ENCODE measurements at regions not wholly inside any gene's neighbourhood (a gene's known extent, or its start where the extent isn't known, plus 50 kb on each side); places are given as distances from the start of the nearest gene placed in this dataset.
"Not testable (repeated sequence)": the region's sequence is repeated elsewhere in the genome, so short reads cannot be mapped to it uniquely, and the experiment has no call there.

DNA sequence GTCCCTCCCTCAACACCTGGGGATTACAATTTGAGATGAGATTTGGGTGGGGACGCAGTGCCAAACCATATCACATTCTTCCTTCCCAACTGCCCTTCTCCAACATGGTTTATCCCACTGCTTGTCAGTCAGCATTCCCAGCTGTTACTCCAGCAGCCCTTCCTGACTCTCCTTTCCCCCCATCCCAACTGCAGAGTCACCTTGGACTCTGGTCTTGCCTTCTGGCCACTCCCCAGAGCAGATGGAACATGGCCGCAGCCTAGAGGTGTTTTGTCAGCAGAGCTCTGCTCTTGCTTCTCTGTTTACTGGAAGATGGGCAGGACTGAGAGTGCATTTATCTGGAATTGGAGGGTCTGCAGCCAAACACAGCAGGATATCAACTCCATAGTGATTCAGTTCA is 51.2 kb upstream of the MEX3C start:
- DNase-seq = no peak

GRCh38 chr18:51250006-51250405 is 52.5 kb upstream of the MEX3C start:
- no peak for DNase-seq

DNA sequence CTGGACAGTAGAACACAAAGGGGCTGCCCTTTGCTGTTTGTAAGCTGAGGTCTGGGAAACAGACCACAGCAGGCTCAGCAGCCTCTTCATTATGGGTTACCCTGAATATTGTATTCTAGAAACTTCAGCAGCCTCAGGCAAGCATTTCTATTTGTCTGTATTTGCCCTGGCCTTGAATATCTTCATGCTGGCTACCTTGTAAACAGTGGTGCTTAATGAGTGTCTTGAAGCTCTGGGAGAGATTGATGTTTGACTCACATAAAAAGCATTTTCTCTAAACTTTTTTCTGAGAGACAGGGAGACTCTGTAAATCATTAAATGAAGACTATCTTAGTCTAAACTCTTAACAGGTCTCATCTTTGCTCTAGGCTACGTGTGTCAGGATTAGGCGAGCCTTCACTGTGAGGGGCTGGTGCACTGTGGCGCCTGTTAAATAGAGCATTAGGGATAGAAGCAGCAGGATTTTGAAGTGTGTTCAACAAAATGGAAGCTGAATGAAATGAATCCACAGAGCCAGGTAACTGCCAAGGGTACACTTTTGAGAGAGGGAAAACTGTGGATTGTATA is 53.1 kb upstream of the MEX3C start:
- DNase-seq = no peak

DNA sequence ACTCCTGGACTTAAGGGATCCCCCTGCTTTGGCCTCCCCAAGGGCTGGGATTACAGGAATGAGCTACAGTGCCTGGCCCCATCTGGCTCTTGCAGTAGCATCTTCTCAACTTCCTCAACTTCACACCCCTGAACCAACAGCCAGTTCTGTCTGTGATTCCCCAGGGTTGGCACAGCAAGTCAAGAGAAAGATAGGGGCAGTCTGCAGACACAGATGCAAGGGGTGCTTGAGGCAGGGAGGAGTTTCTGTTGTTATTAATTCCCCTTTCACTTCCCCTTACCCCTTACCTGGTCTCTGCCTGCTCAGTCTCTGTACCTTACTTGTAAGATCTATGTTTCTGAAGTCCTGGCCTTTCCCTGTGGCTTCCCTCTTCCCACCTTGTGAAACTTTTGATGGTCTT is 54.1 kb upstream of the MEX3C start:
- no peak for DNase-seq

DNA sequence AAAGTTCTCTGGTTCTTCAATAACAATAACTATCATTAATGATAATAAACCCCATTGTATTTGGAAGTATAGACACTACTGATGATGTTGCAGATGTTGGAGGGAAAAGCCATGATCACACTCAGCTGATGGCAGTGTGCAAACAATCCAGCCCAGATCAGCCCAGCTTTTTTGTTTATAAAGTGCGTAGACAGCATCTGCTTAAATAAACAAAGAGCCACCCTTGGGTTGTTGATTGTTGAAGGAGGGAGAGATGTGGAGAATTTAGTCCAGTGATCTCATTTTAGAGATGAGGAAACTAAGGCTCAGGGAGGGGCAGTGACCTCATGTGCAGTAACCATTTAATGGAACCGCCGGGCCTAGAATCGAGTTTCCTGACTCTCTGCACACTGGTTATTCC is 56.0 kb upstream of the MEX3C start:
- DNase-seq = no peak

DNA sequence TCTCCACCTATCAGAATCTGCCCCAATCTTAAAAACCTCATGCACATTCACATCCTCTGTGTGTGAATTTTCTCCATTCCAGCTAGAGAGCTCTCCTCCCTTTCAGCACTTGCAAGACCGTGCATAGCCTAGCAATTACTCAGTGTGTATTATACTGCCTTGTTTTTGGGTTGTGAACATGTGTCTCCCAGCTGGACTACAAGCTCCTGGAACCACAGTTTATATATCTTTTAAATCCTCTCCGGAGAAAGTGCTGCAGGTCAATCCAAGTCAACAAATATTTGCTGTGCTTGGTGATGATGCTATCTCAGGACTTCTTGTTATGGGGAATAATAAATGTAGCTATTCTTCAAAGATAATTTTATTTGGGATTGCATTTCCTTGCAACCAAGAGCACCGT is 58.2 kb upstream of the MEX3C start:
- DNase-seq = no peak

DNA sequence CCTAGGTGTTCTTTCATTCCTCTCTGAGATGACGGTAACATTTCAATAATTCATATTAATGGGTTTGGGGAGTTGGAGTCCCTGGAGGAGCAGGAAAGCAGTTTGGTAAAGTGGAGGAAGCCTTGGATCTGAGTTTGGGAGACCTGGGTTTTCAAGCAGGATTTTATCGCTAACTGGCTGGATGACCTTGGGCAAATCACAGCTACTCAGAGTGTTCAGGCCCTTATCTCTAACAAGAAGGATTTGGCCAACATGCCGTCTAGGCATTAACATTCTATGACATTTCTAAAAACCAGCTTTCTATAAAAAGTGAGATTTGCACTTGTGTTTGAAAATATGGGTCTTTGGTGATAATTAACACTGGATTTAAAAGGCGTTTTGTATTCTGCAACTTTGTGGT is 59.7 kb upstream of the MEX3C start:
- DNase-seq = no peak

DNA sequence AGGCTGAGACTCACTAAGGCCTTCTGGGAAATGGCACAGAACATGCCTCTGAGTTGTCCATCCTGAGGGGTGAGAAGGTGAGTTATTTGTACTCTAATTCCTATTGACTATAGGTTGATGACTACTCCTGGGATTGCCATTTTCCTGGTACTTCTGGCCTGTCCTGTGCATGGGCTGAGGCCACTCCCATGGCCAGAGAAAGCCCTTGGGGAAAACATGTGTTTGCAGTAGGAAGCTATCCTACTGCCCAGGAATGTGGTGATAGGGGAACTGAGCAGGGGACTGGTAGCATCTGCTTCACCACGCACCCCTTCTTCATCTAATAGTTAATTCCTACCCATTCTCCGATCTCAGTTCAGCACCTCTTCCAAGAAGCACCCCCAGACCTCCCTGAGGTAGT is 62.6 kb upstream of the MEX3C start:
- no peak for DNase-seq

DNA sequence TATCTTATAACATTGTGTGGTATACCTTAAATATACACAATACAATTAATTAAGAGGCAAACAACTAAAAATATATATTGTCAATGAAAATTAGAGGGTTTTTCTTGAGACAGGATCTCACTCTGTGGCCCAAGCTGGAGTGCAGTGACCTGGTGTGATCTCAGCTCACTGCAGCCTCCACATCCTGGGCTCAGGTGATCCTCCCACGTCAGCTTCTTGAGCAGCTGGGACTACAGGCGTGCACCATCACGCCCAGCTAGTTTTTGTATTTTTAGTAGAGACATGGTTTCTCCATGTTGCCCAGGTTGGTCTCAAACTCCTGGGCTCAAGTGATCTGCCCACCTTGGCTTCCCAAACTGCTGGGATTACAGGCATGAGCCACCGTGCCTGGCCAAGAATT is 68.6 kb upstream of the MEX3C start:
- DNase-seq = not testable (repeated sequence)

DNA sequence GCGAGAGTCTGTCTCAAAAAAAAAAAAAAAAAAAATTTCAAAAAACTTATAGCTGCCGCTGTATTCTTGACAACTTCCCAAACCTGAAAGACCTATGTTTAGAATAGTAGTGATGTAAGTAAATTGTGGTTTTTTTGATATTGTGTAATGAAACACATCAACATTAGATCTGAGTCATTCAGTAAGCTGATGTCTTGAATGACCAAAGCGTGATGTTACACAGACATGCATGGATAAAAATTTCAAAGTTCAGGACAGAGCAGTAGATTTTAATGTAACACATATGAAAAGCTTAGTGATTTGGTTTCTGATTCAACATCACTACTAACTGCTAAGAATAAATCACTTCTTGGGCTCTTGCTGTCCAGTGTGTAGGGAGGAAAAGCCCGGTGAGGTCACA is 69.3 kb upstream of the MEX3C start:
- no peak for DNase-seq

DNA sequence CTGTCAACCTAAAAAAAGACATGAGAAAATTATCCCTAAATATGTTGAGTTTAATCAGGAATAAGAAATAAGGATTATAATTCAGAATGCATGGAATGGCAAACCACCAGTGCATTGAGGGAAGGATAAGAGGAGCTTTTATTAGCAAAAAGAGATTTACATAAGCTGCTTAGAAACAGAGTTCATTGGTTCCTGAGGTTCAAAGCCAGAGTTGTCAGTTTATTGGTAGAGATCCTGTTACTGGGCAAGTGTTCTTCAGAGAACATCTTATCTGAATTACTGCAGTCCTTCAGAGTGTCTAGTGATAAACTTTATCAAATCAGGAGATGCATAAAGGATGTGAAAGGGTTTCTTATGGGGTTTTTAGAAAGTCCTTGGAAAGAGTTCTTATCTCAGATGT is 76.0 kb upstream of the MEX3C start:
- no peak for DNase-seq

DNA sequence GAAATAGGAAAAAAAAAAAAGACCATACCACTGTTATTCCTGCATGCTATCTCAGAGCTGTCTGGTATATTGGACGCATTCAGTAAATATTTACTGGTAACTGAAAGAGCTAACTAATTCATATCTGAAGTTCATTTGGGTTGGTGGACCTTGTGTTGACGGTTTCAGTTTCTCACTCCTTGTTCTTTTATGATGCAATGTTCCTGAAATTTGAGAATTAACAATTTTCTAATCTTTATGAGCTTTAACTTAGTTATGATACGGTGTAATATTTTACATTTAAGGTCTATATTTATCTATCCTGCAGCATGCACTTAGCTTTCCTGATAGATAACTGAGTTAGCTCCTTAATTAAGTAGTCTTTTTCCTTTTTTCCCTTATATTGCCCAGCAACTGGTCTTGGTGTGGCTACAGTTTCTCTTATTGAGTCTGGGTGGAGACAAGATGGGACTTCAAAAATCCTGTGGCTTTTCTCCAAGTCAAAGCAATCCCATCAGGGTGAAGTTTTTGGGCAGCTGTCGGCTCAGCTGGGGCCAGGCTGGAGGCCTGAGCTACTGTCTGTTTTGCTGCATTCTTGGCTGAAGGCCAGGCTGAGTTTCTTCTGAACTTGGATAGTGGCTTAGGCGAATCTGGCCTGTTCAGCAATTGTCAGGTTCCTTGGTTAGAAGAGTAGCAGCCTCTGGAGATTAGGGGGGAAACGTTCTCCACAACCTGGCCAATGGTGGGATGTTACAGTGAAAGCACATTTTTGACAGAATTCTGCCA is 78.4 kb upstream of the MEX3C start:
- DNase-seq = no peak

DNA sequence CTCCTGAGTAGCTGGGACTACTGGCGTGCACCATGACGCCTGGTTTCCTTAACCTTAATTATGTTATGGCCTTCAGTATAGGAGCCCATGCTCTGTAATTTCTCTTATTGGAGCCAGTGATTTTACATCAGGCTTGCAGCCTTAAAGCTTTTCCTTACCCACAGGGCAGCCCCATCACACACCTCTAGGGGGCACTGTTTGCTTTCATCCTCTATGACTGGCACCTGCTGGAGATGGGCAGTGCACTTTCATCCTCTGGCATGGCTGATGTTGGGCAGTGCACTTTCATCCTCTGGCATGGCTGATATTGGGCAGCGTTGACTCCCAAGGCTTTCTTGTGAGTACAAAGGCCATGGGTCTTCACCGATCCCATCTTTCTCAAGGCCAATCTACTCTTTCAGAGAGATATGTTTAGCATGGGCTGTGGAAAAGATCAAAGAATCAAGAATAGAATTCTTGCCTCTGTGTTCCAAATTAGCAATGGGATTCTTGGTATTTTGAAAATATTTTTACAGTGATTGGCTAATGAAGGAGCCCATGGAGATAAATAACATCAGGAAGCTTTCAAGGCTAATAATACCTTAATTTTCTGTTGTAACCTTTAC is 80.7 kb upstream of the MEX3C start:
- DNase-seq = peak; percentile 45

DNA sequence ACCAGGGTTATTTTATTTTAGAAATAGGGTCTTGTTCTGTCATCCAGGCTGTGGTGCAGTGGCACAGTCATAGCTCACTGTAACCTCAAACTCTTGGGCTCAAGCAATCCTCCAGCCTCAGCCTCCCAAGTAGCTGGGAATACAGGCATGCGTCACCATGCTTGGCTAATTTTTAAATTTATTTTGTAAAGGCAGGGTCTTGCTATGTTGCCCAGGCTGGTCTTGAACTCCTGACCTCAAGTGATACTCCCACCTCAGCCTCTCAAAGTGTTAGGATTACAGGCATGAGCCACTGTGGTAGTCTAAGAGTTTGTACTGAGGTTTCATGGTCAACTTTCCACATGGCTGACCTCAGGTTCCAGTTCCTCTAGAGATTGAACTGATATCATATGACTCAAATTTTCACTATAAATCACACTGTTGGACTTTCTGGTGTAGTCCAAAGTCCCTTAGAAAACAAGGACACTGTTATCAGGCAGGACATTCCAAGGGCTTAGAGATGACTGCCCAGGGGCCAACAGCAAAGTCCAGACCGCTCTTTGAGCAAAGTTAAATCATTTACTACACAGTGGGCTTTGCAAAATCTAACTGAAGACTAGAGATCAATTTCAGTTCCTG is 82.0 kb upstream of the MEX3C start:
- DNase-seq = no peak

GRCh38 chr18:51287818-51288508 is 90.5 kb upstream of the MEX3C start:
- DNase-seq = no peak

DNA sequence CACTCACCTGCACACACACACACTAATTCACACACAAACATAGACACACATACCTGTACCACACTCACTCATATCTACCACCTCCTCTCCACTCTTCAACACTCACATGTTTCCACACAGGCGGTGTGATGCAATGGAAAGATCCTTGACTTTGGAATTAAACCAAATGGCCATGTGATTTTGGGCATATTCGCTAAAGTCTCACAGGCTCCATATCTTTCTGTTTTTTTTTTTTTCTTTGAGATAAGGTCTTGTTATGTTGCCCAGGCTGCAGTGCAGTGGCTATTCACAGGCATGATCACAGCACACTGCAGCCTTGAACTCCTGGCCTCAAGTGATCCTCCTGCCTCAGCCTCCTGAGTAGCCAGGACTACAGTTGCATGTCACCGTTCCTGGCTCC is 91.1 kb upstream of the MEX3C start:
- no peak for DNase-seq

- no peak for DNase-seq
These were observed 93.4 kb upstream of the MEX3C start for GRCh38 chr18:51290860-51291259.

- no peak for DNase-seq
These were observed 103.4 kb upstream of the MEX3C start for GRCh38 chr18:51300912-51301311.

DNA sequence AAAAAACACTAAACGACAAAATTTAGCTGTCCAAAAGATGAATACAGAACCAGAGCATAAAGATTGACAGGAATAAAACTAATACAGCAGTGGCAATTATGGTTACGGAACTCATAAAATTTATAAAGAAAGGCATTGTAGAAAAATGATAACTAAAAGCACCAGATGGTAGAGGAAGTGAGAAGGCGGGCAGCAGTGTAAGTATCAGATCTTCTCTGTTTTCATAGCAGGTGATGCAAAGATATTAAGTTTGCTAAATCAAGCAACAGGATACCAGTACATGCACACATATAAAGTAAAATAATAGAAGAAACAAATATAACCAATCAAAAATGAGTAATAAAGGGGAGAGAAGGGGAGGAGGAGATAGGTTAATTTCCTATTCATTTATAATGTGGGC is 103.9 kb upstream of the MEX3C start:
- no peak for DNase-seq

GRCh38 chr18:51316677-51317076 is 119.2 kb upstream of the MEX3C start:
- no peak for DNase-seq

DNA sequence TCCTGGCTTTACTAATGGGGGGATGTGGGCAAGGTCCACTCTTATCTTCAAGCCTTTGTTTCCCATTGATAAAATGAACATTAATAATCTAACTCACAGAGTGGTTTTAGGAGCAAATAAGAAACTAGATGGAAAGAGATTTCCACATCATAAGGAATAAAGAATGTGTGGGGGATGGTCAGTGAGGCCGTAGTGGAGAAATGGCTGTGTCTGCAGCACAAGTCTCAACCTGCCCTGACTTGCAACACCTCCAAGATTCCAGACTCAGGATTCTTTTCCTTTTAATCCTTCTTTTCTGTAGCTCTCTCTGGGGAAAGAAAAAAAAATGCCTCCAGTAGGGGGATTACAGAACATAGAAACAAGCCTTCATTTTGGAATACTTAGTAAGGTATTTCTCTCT is 124.2 kb upstream of the MEX3C start:
- DNase-seq = no peak

GRCh38 chr18:51323961-51324360 is 126.5 kb upstream of the MEX3C start:
- no peak for DNase-seq

- no peak for DNase-seq
These were observed 132.7 kb upstream of the MEX3C start for GRCh38 chr18:51330148-51330547.

- no peak for DNase-seq
These were observed 133.3 kb upstream of the MEX3C start for GRCh38 chr18:51330739-51331138.
